LNCAP (cell line): ENCODE measurements at regions not wholly inside any gene's neighbourhood (a gene's known extent, or its start where the extent isn't known, plus 50 kb on each side); places are given as distances from the start of the nearest gene placed in this dataset.

Experiments used
- TF ChIP-seq, protein P1 (sequence below): fragments of 450-650 bp; IDR thresholded peaks from 2 replicates; pipeline ENCODE4 v1.5.1; 2017; ENCODE audit warnings: mild to moderate bottlenecking

DNA sequence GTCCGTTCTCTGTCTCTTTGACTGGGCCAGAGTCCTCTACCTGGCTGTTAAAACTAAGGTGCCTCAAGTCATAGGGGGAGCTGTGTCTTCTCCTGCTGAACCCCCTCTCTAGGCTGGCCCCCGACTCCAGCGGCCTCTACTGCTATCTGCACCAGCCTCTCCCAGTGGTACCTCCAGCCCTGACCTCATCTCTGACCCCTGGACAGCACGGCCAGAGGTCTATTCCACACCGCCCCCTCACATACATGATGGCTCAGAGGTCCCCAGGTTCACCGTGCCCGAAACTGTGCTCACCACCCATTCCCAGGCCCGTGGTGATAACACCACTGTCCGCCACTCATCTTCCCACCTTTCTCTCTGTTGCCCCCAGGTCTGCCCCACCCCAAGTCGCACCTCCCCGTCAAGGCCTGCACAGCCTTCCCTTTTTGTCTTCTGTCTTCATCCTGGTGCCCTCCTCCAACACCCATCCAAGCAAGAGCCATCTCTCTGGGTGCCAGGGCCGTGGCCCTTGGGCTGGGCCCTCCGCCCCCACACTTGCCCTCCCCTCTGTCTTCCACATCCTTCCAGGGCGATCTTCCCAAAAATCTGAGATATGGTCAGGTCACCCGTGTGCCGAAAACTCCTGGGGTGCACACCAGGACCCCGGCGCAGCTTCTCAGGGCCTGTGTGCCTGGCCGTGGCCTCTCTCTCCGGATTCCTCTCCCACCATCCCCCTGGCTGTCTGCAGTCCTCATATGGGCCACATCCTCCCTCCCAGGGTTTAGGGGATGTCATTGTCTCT, 134.4 kb upstream of the ID2 start:
- TF ChIP-seq, protein P1, sequence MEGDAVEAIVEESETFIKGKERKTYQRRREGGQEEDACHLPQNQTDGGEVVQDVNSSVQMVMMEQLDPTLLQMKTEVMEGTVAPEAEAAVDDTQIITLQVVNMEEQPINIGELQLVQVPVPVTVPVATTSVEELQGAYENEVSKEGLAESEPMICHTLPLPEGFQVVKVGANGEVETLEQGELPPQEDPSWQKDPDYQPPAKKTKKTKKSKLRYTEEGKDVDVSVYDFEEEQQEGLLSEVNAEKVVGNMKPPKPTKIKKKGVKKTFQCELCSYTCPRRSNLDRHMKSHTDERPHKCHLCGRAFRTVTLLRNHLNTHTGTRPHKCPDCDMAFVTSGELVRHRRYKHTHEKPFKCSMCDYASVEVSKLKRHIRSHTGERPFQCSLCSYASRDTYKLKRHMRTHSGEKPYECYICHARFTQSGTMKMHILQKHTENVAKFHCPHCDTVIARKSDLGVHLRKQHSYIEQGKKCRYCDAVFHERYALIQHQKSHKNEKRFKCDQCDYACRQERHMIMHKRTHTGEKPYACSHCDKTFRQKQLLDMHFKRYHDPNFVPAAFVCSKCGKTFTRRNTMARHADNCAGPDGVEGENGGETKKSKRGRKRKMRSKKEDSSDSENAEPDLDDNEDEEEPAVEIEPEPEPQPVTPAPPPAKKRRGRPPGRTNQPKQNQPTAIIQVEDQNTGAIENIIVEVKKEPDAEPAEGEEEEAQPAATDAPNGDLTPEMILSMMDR: no peak

DNA sequence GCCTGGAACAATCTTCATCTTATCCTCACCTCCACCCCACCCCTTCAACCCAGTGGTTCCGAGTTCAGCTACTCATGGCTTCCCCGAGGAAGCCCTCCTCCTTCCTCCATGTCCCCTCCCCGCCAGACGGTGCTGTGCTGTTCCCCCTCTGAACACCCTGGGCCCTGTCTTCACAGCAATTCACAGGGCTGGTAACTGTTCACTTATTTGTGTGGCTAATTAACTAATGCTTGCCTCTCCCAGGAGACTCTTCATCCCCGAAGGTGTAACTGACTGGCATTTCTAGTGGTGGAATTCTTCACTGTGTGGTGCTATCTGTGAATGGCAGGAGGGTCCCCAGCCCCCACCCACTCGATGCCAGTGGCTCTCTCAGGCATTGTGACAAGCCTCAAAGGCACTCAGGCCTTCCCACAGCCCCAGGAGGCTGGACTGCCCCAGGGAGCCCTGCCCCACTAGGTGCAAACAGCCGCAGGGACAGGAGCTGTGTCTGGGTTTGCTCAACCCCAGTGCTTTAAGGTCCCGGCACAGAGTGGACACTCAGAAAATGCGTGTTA, 133.7 kb upstream of the ID2 start:
- TF ChIP-seq, protein P1: no peak

DNA sequence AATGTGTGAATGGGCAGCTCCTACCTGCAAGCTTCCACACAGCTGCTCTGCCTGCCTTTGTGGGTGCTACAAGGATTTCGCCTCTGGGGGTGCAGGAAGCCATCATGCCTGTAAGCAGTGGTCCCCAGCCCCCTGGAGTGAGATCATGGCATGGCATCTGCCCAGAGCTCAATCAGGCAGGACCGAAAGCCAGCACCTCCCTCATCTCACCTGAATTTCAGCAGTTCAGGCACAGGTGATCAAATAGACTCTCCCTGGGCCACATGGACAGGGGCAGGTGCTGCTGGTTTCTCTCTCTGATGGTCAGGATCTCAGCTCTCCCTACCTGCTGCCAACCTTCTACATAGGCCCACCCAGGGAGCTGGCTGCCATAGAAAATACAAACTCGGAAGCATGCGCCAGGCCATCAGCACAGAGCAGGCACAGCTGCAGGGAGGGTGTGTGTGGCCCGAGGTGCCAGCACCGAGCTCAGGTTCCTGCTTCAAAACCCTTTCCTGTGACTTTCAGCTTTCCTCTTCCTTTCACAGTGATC, 133.2 kb upstream of the ID2 start:
- TF ChIP-seq, protein P1: no peak

DNA sequence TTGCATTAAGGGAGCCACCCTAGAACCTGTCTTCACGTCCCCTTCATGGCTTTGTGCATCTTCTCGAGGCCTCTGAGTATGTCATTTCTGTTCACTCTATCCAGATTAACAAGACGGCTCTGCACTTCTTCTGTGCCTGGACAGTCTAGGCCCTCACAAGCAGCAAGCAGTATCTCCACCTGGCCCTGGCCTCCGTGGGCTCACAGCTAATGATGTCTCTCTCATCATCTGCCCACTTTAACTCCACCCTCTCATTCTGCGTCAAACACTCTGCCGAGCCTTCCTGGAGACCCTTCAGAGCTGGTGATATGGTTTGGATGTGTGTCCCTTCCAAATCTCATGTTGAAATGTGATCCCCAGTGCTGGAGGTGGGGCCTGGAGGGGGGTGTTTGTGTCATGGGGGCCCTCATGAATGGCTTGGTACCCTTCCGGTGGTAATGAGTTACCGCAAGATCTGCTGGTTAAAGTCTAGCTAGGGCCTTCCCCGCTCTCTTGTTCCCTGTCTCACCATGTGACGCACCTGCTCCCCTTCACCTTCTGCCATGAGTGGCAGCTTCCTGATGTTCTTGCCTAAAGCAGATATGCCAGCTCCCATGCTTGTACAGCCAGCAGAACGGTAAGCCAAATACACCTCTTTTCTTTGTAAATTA, 132.5 kb upstream of the ID2 start:
- TF ChIP-seq, protein P1: no peak

DNA sequence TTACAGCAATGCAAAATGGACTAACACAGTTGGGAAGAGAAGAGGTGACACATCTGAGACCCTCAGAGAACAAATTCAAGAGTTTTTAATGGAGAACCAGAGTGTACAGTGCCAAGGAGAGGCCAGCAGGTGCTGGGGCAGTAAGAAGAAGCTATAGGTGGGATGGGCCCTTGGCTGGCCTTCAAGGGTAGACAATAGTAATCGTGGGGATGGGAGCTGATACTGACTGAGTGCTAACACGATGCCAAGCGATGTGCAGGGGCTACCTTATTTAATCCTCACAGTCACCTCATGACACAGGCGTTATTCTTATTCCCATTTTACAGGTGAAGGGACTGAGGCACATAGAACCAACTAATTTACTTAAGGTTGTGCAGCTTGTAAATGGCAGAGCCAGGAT, 131.9 kb upstream of the ID2 start:
- TF ChIP-seq, protein P1: no peak

DNA sequence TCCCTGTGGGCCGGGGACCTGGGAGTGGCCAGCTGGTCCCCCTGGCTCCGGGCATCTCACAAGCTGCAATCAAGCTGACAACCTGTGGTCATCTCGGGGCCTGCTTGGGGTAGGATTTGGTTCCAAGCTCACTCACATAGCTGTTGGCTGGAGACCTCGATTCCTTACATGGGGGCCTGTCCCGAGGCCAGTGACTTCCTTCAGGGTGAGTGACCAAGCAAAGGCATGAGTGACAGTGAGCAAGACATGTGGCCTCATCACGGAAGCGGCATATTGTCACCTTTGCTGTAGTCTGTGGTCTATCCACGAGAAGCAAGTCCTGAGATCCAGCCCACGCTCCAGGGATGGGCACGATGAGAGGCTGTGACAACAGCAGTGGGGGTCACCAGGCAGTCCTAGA, 131.4 kb upstream of the ID2 start:
- TF ChIP-seq, protein P1: no peak

DNA sequence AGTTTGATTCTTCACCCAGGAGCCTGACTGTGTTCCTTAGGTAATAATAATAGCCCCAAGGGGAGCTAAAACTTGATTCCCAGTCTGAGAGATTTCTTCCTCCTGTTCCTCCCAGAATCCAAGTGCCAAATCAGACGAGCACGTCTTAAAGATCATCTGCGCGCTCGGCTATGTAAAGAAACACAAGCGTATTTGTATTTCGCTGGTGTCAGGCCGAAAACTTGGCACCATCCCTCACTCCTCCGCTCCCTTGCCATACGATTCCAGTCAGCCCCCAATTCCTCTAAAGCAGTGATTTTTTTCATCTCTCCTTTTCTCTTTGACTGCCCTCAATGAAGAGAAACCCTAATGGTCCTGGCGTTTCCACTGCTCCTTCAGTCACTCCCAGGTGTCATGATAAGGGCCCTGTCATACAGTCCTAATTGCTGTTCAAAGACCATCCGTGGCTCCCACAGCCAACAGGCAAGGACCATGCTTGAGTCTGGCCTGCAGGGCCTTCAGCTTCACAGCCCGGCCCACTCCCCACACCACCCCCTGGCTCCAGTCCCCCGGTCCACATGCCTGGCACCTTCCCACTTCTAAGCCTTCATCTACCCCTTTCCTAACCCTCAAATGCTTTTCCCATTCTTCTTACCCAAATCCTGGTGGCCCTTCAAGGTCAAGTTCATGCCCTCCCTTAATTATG, 130.8 kb upstream of the ID2 start:
- TF ChIP-seq, protein P1: no peak
